ENCODE measurements at regions not wholly inside any gene's neighbourhood (a gene's known extent, or its start where the extent isn't known, plus 50 kb on each side); places are given as distances from the start of the nearest gene placed in this dataset.

DNA sequence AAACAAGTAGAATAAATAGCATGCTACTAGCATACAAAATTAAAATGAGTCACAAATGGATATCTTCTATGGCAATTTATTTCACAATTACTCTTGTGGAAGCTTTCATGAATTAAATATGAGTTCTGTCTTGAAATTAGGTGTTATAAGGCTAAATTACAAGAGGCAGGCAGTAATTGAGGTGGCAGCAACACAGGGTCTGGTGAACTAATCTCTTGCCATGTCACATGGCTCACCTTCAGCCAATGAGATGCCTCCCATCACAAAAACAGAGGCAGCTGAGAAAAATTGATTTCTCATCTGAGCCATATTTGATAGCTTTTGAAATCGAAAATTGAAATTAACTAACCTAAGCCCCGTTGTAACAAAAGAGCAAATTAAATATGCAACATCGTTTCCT is 268.8 kb downstream of the NR2F2 start:
- TF ChIP-seq, protein P1, sequence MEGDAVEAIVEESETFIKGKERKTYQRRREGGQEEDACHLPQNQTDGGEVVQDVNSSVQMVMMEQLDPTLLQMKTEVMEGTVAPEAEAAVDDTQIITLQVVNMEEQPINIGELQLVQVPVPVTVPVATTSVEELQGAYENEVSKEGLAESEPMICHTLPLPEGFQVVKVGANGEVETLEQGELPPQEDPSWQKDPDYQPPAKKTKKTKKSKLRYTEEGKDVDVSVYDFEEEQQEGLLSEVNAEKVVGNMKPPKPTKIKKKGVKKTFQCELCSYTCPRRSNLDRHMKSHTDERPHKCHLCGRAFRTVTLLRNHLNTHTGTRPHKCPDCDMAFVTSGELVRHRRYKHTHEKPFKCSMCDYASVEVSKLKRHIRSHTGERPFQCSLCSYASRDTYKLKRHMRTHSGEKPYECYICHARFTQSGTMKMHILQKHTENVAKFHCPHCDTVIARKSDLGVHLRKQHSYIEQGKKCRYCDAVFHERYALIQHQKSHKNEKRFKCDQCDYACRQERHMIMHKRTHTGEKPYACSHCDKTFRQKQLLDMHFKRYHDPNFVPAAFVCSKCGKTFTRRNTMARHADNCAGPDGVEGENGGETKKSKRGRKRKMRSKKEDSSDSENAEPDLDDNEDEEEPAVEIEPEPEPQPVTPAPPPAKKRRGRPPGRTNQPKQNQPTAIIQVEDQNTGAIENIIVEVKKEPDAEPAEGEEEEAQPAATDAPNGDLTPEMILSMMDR (optimal IDR thresholded peaks at IDR 0.05 in 1 of 3, IDR thresholded peaks at IDR 0.05 in 1 of 3, conservative IDR thresholded peaks at IDR 0.05 in 1 of 3; ENCODE audit: extremely low read depth in 1 of 3, insufficient read depth in 2 of 3, low read length in 3 of 3) = no peak
- TF ChIP-seq EZH2 (IDR thresholded peaks at IDR 0.05; ENCODE audit: low read length) = no peak
